ENCODE measurements at regions not wholly inside any gene's neighbourhood (a gene's known extent, or its start where the extent isn't known, plus 50 kb on each side); places are given as distances from the start of the nearest gene placed in this dataset.

DNA sequence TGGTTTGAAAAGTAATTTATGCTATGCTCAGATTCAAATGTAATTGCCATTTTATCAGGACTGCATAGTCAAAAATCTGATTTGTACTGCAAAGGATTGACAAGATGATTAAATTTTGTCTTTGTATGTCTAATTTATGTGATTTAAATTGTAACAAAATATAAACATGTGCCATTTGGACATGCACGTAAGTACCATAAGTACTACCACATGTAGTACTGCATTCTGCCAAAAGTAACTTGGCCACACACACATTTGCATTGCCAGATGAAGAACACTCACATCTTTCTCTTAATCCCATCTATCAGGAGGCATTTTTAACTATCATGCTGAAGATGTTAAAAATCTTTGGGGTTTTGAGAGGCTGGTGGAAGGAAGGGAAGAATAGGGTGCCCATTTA, 133.3 kb downstream of the KLF12 start:
- DNase-seq (ENCODE audit: low spot score): no peak

GRCh38 chr13:73998631-73999030, 135.6 kb downstream of the KLF12 start:
- no peak for DNase-seq (ENCODE audit: low spot score)

DNA sequence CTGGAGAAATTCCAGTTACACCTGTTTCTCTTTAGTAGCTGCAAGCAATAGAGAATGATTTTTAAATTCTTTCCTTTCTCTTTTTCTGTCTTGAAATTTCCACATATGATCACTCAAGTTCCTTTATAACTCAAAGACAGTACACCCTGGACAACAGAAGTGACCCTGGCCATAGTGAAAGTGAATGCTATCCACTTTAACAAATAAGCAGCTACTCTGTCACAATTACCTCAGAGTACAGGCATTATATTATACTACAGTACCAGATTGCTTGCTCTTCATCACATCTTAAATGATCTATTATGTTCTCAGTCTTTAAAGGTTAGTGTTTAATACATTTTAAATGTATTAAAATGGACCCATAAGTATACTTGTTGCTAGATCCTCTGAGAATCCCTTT, 136.2 kb downstream of the KLF12 start:
- no peak for DNase-seq (ENCODE audit: low spot score)

DNA sequence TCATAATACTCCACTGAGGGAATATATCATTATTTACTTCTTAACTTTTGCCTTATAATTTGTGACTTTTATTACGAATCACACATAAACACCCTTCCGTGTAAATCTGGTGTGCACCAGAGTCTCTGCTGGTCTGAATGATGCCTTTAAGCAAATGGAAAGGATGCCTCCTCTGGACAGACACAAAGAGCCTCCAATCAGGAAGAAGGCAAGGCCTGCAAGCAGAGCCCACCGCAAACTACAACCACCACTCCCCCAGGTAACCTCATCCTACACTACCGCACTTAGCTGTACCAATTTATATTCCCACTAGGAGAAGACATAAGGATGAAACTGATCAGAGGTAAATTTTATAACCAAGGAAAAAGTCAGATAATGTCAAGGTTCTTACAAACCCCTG, 137.6 kb downstream of the KLF12 start:
- no peak for DNase-seq (ENCODE audit: low spot score)

DNA sequence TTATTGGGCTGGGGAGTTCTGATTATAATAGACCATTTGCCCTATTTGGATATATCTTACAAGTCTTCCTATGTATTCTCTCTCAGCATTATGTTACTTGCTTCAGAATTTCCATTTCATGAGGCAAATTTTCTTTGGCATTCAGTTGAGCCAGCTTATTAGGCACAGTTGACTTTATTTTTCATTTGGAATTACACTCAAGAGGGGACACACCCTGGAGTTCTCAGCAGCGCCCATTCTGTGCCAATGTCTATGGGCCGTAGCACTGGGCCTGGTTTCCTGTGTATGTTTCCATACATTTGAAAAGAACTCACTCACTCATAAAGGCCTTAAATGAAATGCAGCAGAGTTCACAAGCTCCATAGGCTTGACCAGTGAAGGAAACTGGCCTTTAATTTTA, 138.5 kb downstream of the KLF12 start:
- no peak for DNase-seq (ENCODE audit: low spot score)

GRCh38 chr13:73993661-73994060, 140.5 kb downstream of the KLF12 start:
- no peak for DNase-seq (ENCODE audit: low spot score)

DNA sequence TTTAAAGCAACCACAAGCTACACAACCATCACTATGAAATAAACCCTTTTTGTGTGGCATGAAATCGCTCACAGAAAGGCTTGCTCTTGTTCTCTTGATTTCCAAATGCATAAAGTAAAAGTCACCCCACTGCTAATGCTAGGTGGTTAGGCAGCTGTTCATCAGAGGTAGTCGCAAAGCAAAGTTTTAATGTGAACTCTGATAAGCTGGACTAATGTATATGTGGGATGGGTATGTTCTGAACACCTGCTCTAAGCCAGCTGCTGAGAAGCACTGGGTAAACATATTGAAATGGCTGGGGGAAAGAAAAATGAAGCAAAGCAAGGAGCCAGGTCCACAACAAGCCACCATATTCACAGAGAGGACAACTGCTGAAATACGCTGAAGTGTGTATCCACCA, 142.3 kb downstream of the KLF12 start:
- no peak for DNase-seq (ENCODE audit: low spot score)

DNA sequence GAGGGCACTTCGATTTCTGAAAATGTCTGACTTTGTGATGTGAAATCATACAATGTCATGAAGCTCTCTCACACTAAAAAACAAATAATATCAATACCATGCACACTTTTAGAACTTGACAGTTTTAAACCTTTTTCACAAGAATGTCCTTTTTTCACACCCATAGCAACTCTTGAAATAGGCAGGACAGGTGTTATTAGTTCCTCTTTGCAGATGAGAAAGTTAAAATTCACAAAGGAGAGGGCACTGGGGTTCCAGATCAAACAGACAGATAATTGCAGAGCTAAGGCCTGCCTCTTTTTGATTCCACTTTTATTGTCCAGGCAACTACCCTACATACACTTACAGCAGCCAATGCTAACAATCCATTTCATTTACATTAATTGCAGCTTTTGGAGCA, 142.8 kb downstream of the KLF12 start:
- DNase-seq (ENCODE audit: low spot score): no peak

DNA sequence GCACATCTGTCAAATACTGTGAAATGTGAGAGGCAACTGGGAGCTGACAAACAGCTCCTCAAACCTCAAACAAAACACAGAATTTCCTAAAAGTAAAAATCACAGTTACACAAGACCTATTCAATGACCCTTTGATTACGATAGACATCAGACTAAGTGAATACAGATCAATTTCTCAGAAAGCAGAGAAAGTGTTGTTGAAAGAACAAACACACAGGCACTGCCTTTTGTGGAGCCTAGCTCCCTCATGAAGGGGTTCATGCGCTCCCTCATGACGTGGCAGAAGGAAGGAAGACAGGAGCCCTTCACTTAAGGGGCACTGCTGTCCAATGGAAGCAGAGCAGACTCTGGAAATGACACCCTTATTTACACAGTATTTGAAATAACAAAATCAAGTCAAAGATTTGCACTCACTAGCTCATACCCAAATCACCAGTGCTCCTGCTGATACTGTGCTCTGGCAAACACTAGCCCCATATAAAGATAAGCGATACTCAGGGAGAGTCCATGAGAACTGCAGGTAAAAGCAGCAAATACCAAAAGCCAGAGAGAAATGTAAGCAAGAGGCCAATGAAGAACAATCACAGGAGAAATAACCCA, 144.9 kb downstream of the KLF12 start:
- no peak for DNase-seq (ENCODE audit: low spot score)

- no peak for DNase-seq (ENCODE audit: low spot score)
Observed at GRCh38 chr13:73988461-73988860, 145.7 kb downstream of the KLF12 start.

DNA sequence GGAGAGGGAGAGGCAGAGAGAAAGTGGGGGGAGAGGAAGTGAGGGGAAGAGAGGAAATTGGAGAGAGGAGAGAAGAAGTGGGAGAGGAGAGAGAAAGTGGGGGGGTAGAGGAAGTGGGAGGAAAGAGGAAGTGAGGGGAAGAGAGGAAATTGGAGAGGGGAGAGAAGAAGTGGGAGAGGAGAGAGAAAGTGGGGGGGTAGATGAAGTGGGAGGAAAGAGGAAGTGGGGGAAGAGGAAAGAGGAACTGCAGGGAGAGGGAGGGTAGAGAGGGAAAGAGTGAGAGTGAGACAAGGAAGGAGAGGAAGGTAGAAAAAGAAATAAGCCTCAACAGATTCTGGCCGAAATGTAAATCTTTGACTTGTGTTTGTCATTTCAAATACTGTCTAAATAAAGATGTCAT, 146.6 kb downstream of the KLF12 start:
- DNase-seq (ENCODE audit: low spot score): no peak

DNA sequence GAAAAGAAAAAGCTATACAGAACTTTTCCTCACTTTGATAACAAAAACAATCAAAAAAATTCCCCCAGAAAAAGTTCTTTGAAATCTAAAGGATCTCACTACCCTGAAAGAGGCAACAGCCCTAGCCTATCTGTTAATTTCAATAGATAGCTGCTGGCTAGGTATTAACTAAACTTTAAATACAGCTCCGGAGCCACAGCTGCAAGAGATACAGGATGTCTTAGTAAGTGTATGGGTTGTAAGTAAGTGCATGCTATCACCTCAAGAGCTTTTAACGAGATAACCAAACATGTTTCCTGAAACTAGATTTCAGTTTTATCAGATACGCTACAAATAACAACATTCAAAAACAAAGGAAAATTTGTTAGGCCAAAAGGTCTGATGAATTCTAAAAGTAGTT, 148.4 kb downstream of the KLF12 start:
- no peak for DNase-seq (ENCODE audit: low spot score)

DNA sequence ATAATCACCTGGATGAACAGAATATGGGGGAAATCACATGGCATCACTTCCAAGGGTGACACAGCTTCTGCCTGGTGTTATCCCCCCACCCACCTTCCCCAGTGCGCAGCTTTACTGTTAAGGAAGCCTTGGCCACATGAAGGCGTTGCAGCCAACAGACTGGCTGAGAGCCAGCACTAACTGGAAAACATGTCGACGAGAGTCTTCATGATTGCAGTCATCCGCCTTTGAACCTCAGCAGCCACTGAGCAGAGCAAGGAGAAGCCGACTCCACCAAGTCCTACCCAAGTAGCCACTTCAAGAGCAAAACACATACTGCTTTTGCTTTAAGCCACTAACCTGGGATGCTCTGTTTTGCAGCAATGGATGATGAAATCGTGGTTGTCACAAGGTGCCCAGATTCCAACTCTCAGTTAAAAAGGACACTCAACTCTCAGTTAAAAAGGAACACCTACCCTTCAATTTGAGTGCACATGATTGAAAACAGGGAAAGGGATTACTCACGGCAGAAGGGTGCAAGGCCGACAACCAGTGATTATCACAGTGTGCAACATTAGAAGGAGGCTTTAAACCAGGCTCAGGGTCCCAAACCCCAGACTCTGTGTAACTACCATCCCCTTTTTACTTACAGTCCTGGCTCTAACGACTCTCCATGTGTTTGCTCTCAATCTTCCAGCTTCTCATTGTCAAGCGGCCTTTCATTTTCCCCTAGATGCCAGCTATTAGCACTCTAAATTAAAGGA, 149.1 kb downstream of the KLF12 start:
- DNase-seq (ENCODE audit: low spot score): no peak

DNA sequence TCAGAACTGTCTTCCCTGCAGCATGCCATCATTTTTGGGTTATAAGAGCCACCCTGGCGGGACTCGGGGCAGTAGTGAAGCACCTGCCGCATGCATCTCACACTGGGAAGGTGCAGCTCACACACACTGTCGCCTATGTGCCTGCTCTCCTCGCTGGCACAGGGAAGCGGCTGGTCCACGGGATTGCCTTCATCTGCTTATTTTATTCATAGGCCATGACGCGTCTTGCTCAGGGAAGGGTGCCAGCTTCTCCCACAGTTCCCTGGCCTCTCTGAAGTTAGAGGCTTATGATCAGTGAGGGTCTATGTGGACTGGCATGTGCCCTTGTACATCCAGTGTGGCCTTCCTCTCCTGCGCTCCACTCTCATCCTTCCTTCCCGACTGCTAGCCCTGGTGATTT, 150.0 kb downstream of the KLF12 start:
- no peak for DNase-seq (ENCODE audit: low spot score)

GRCh38 chr13:73983109-73983508, 151.1 kb downstream of the KLF12 start:
- DNase-seq (ENCODE audit: low spot score): no peak

DNA sequence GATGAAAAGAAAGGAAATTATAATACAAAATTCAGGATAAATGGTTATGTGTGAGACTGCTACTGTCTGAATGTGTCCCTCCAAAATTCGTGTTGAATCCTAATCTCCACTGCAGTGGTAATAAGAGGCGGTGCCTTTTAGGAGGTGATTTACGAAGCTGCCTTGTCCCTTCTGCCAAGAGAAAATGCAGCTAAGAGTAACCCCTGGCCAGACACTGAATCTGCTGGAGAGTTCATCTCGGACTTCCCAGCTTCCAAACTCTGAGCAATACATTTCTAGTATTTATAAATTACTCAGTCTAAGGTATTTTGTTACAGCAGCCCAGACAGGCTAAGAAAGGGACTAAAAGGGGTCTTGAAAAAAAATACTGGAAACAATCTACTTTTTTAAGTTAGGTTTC, 152.6 kb downstream of the KLF12 start:
- DNase-seq (ENCODE audit: low spot score): no peak

DNA sequence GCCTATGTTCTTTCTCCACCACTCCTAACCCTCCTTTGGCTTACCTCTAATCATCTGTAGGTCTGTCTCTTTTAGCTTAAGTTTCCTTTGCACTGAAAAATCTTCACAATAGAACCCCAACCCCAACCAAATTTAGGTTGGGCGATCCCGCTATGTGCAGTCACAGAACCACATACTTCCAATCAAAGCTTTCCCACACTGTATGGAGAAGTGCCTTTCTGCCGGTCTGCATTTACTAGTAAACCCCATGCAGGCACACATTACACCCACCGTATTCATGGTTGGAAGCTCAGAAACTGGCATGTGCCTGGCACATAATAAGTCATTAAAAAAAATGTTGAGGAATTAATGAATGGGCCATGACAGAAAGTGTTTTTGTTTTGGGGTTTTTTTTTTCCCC, 158.4 kb downstream of the KLF12 start:
- DNase-seq (ENCODE audit: low spot score): no peak

- DNase-seq (ENCODE audit: low spot score): no peak
Observed at GRCh38 chr13:73974051-73974450, 160.2 kb downstream of the KLF12 start.

DNA sequence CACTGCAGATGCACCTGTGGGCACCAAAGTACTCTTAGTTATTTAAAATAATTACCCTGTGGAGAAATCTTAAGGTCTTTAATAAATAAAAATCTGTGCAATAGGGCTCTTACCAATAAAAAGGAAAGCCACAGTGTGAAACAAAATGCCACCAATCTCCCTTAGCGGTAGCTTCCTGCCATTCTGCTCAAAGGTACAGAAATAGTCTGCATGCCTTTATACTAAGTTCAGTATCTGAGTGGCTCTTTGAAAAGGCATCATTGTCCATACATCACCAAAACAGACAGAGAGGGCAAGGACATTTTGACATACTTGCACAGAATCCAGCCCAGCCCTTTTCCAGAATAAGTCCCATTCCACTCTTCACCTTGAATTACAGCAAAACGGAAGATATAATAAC, 161.0 kb downstream of the KLF12 start:
- DNase-seq (ENCODE audit: low spot score): no peak

DNA sequence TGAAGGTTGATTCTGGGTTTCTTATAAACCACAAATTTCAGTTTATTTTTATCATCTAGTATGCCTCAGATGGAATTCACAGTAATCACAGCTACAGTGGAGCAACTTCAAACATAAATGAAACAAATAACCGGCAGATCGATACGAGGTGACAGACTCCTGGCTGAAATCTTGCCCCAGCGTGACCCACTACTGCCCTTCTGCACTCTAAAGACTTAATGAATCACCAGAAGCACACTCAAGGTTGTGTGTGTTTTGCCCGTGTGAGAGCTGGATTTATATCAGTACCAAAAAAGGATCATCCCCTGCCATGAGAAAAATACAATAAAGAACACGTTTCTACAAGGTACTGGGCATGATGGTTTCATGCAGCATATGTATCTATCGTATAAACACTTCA, 161.7 kb downstream of the KLF12 start:
- DNase-seq (ENCODE audit: low spot score): no peak

DNA sequence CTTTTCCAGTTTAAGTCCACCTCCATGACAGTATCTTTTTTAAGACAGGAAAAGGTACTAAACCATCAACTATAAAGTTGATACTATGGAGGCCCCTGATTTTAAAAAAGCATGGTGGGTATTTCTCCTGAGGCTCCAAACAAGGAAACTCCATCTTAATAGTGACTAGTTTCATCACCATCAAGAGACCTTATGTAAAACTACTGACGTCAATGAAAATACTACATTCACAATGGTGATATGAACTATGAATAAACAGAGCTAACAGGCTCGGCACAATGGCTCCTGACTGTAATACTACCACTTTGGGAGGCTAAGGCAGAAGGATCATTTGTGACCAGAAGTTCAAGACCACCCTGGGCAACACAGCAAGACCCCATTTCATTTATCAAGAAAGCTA, 162.7 kb downstream of the KLF12 start:
- no peak for DNase-seq (ENCODE audit: low spot score)

DNA sequence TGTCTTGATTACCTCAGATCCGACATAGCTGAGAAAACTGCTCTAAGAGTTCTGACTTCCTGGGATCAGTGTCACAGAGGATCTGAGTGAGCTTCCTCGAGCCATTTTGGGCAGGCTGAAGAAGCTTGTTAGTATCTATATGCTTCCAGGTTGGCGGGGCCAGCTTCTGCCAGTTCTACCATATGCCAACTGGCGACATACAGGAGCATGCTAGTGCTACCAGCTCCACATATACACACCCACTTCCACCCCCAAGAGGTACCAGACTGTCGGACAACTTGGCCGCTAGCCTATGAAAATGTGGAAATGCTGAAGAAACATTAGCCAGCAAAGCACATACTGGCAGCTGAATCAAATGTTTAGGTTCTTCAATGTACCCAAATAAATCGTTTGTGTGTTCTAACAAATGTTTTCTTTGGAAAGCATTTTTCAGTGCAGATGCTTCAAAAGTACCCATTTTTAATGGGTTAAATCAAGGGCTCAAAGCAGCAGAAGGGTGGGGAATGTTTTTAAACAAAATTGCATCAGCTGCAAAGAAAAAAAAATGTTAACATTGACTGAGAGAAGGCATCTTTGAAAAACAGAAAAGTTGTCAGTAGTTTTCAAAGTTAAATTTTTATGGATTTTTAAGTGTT, 163.7 kb downstream of the KLF12 start:
- DNase-seq (ENCODE audit: low spot score): no peak

- no peak for DNase-seq (ENCODE audit: low spot score)
Observed at GRCh38 chr13:73967397-73968165, 166.6 kb downstream of the KLF12 start.
